ENCODE measurements at regions not wholly inside any gene's neighbourhood (a gene's known extent, or its start where the extent isn't known, plus 50 kb on each side); places are given as distances from the start of the nearest gene placed in this dataset.
"Not testable (repeated sequence)": the region's sequence is repeated elsewhere in the genome, so short reads cannot be mapped to it uniquely, and the experiment has no call there.

GRCh38 chr1:57576756-57577155 is 152.9 kb upstream of the DAB1 start:
- H3K4me3 ChIP-seq (ENCODE audit: low read depth, low read length): no peak overlapping the region
- no peak for TF ChIP-seq CTCF (IDR thresholded peaks at IDR 0.05; ENCODE audit: borderline replicate concordance, insufficient read depth, low read depth, low read length)

GRCh38 chr1:57572016-57572415 is 148.2 kb upstream of the DAB1 start:
- H3K4me3 ChIP-seq (ENCODE audit: low read depth, low read length): no peak overlapping the region
- no peak for TF ChIP-seq CTCF (IDR thresholded peaks at IDR 0.05; ENCODE audit: borderline replicate concordance, insufficient read depth, low read depth, low read length)

GRCh38 chr1:57558066-57558465 is 134.2 kb upstream of the DAB1 start:
- H3K4me3 ChIP-seq (ENCODE audit: low read depth, low read length): not testable (repeated sequence)

- H3K4me3 ChIP-seq (ENCODE audit: low read depth, low read length): no peak overlapping the region
- no peak for TF ChIP-seq CTCF (IDR thresholded peaks at IDR 0.05; ENCODE audit: borderline replicate concordance, insufficient read depth, low read depth, low read length)
Observed at GRCh38 chr1:57553666-57554065, 129.8 kb upstream of the DAB1 start.

GRCh38 chr1:57551476-57551875 is 127.6 kb upstream of the DAB1 start:
- no peak for TF ChIP-seq CTCF (IDR thresholded peaks at IDR 0.05; ENCODE audit: borderline replicate concordance, insufficient read depth, low read depth, low read length)
- H3K4me3 ChIP-seq (ENCODE audit: low read depth, low read length): no peak overlapping the region

GRCh38 chr1:57550092-57550491 is 126.2 kb upstream of the DAB1 start:
- TF ChIP-seq CTCF (IDR thresholded peaks at IDR 0.05; ENCODE audit: borderline replicate concordance, insufficient read depth, low read depth, low read length): no peak
- no peak overlapping the region for H3K4me3 ChIP-seq (ENCODE audit: low read depth, low read length)

- no peak for TF ChIP-seq CTCF (IDR thresholded peaks at IDR 0.05; ENCODE audit: borderline replicate concordance, insufficient read depth, low read depth, low read length)
Observed at GRCh38 chr1:57549300-57549699, 125.4 kb upstream of the DAB1 start.

More at GRCh38 chr1:57549300-57549699, 125.4 kb upstream of the DAB1 start:
- H3K4me3 ChIP-seq (ENCODE audit: low read depth, low read length): no peak overlapping the region
